Stimulated activated CD8-positive, alpha-beta memory T cell treated with anti-CD3 and anti-CD28 coated beads, Interleukin-2, amount 100 ng/mL, for 1 hour (primary cell): ENCODE measurements at regions not wholly inside any gene's neighbourhood (a gene's known extent, or its start where the extent isn't known, plus 50 kb on each side); places are given as distances from the start of the nearest gene placed in this dataset.

Source experiments
- DNase-seq, 2 donors: peaks; one replicate each; pipeline ENCODE4 v3.0.0-alpha.2; 2020; ENCODE audit warnings: low read depth in 2 of 2

DNA sequence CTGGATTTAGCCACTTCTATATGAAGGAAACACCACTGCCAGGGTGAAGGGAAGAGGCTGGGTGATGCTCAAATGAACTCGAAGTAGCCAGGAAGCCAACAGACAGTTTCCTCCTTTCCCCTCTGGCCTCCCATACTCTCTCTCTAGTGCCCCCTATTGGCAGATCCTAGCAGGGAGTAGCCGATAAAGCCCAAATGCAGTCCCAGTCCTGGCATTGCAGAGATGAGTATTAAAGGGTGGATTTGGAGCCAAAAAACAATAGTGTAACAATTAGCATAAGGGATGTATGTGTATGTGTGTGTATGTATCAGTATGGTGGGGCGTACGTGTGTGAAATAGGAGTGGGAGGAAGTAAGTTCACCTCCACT, 213.8 kb upstream of the LDB2 start:
- no peak for DNase-seq

DNA sequence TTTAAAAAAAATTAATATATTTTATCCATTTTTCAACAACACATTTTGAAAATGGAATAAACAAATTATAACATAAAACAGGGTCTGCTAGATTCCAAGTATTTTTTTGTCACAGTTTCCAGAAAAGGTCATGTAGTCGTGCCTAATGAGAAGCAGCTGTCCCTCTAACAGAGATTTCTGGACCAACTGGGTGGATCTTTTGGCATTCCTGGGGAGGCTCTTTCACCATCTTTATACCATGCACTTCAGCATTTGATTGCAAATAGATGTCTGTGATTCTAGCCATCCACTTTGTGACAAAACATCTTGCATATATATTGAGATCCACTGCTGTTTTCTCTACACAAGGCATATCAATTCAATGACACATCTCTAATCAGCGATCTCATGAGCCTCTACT, 210.7 kb upstream of the LDB2 start:
- DNase-seq: no peak

DNA sequence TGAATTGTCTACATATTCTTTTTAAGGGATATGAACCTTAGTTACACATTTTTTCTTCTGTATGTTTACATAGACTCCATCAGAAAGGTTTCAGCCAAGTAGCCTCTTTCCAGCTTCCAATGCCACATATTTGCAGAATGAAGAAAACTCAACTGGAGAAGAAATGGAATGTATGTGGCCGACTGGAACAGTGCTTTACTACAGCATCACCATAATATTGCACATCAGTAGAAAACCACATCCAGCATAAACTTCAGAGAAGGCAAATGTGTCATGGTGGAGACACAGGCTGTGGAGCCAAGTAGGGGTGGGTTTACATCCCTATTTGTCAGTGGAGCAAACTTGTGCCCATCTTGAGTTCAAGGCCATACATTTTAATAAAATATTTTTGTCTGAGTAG, 204.8 kb upstream of the LDB2 start:
- DNase-seq: no peak

DNA sequence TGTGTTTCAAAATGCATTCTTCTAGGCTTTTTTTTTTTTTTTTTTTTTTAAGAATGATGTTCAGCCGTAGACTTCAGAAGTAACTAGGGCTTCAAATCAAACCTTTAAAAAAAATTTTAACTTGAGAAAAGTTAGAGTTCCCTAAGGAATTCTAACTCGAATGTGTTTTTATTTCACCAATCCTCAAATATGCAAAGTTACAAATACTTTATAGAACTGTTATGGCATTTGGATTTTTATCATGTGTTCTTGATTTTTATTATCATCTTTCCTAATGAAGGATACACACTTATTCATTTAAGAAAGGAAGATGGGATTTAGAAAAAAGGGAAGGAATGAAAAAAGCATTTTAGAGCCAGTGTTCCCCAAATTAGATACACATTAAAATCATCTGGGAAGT, 200.6 kb upstream of the LDB2 start:
- no peak for DNase-seq

- no peak for DNase-seq
Measured at GRCh38 chr4:17098401-17098800, 200.0 kb upstream of the LDB2 start.

GRCh38 chr4:17097362-17097761, 198.9 kb upstream of the LDB2 start:
- no peak for DNase-seq

DNA sequence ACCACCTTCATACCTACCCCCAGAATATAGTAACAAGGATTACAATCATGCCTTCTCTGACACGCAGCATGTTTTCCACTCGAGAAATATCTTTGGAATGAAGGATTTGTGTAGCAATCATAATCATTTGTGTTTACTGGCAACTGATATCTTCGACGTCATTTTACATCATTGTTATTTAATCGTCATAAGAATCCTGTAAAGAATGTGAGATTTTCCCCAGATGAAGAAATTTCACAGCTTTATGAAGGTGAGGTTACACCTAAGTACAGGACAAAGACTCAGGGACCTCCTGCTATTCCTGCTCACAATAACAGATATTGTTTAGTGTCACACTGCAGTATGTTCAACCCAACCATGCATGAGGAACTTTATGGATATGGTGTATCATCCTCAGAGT, 198.2 kb upstream of the LDB2 start:
- DNase-seq: no peak

DNA sequence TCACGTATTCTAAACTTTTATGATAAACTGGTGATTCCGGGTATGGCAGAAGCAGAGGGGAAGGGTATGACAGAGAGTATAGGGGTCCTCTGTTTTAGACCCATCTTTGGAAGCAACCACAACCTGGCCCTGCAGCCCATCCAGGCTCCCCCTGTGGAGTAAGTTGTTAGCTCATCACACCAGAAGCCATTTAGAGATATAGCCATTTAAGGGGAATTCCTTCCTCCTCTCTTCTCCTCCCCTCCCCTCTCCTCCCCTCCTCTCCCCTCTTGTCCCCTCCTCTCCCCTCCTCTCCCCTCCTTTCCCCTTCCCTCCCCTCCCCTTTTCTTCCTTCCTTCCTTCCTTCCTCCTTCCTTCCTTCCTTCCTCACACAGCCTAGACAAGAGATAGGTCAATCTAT, 197.3 kb upstream of the LDB2 start:
- no peak for DNase-seq

DNA sequence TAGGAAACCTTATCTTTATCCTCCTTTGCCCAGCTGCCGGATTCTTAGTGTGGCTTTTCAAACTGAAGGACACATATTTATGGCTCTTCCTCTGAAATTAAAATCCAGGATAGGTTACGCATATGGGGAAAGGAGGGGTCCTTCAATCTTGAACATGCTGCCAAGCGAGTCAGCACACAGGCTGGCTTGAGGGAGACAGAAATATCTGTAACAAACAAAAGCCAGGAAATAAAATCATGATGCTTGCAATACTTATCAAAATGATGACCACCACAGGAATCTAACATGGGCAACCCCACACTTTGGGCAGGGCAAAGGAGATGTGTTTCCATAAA, 196.4 kb upstream of the LDB2 start:
- DNase-seq: no peak

- no peak for DNase-seq
Measured at GRCh38 chr4:17094159-17094875, 195.9 kb upstream of the LDB2 start.

GRCh38 chr4:17093481-17093880, 195.0 kb upstream of the LDB2 start:
- no peak for DNase-seq

GRCh38 chr4:17092736-17093437, 194.4 kb upstream of the LDB2 start:
- no peak for DNase-seq

- no peak for DNase-seq
Measured at GRCh38 chr4:17091104-17091503, 192.7 kb upstream of the LDB2 start.

- DNase-seq: no peak
Measured at GRCh38 chr4:17090063-17090462, 191.6 kb upstream of the LDB2 start.

GRCh38 chr4:17085416-17085815, 187.0 kb upstream of the LDB2 start:
- DNase-seq: no peak

DNA sequence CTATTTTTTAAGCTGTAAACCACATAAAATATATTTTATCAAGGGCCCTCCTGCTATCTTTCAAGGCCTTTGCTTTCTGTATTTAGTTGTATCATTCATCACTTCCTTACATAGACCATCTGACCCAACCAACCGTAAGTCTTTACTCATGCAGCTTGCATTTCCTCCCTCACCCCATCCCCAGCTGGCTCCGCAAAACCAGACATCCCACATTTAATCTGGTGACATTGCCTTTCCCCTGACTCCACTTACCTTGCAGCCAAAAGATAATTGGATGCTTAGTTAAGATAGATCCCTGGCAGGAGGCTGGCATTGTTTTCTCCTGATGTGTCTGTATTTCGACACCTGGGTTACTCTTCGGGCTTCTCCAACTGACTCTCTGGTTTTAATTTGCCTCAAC, 183.7 kb upstream of the LDB2 start:
- no peak for DNase-seq

- DNase-seq: no peak
Measured at GRCh38 chr4:17081179-17081578, 182.7 kb upstream of the LDB2 start.

DNA sequence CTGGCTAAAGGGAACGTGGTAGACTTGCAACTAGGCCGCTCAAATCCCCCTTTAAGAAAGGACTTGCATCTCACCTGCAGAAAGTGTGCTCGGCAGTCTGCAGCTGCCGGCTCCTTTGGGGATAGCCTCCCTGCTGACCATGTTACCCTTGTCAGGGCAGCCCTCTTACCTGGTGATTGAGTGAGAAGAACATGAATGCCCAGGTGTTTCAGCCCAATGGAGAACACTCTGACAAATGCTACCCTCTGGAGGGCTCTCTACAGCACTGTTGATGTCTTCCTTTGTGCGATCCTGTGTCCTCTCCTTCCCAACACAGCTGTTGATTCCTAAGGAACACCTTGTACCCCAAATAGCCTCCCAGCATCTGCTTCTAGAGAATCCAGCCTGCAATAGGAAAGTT, 178.7 kb upstream of the LDB2 start:
- DNase-seq: no peak

GRCh38 chr4:17072483-17072882, 174.0 kb upstream of the LDB2 start:
- DNase-seq: no peak

GRCh38 chr4:17068891-17069290, 170.4 kb upstream of the LDB2 start:
- DNase-seq: no peak

DNA sequence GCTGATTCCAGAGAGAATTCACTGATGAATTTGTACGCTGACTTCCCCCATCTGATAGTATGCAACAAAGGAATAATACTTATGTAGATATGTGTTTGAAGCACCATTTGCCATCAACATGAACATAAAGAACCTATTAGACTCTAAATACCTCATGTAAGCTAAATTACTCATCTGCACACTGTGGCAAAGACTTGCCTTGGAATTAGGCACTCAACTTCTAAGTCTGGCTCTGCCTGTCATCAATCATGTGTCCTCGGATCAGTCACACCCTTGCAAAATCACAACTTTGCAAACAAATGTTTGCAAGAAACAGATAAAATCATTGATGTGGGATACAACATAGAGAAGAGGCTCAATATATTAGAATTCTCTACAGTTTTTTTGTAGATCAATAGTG, 169.9 kb upstream of the LDB2 start:
- DNase-seq: no peak

- no peak for DNase-seq
Measured at GRCh38 chr4:17066972-17067371, 168.5 kb upstream of the LDB2 start.

DNA sequence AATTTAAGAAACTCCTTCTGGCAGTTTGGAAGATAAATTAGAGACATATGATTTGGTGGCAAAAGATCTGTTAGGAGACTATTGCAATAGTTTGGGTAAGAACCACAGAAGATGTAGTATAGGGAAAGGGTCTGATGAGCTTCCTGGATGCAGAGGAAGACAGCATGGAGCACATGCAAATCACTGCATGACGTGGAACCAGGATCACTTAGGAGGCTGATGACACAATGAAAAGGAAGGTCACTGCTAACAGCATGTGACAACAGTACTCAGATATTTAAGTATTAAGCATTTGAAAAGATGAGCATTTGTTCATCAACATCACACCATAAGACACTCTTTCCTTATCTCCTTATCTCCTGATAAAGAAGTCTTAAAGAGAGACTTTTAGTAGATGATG, 167.8 kb upstream of the LDB2 start:
- DNase-seq: no peak

GRCh38 chr4:17065821-17066220, 167.4 kb upstream of the LDB2 start:
- no peak for DNase-seq
